ENCODE measurements at regions not wholly inside any gene's neighbourhood (a gene's known extent, or its start where the extent isn't known, plus 50 kb on each side); places are given as distances from the start of the nearest gene placed in this dataset.

- intact Hi-C loops (cut with micrococcal nuclease; ENCODE audit: unreplicated experiment): no loop called here
- peaks cover 34% of the 10 kb centered on the region for H3K27me3 ChIP-seq (replicated peaks; ENCODE audit: insufficient read depth, low read depth, low read length, poor library complexity)
- H3K27ac ChIP-seq (ENCODE audit: low read depth, low read length, poor library complexity, severe bottlenecking): no peak overlapping the region
- TF ChIP-seq CTCF (conservative IDR thresholded peaks at IDR 0.05; ENCODE audit: low read depth, low read length) (no peak), EZH2 (IDR thresholded peaks at IDR 0.05; ENCODE audit: borderline replicate concordance, low read depth, low read length, poor library complexity, severe bottlenecking) (no peak)
- H3K4me1 ChIP-seq (ENCODE audit: insufficient read depth, low read length, poor library complexity, severe bottlenecking): no peaks in the 10 kb centered on the region
- ChIA-PET CTCF (no interaction called here), POLR2A (ENCODE audit: low non-redundant PET) (no interaction called here)
- no peak overlapping the region for H3K4me3 ChIP-seq (ENCODE audit: low read depth, low read length, poor library complexity, severe bottlenecking)
- no peaks in the 10 kb centered on the region for H3K36me3 ChIP-seq (ENCODE audit: insufficient read depth, low read length, poor library complexity, severe bottlenecking)
- no peaks in the 10 kb centered on the region for H3K9me3 ChIP-seq (ENCODE audit: low read depth, low read length, poor library complexity, severe bottlenecking)
- no peak for DNase-seq (ENCODE audit: low spot score)
- BruUV-seq (replicated peaks): no TSS peak
Measured at GRCh38 chr10:131517781-131518180, 206.3 kb upstream of the TCERG1L start.

DNA sequence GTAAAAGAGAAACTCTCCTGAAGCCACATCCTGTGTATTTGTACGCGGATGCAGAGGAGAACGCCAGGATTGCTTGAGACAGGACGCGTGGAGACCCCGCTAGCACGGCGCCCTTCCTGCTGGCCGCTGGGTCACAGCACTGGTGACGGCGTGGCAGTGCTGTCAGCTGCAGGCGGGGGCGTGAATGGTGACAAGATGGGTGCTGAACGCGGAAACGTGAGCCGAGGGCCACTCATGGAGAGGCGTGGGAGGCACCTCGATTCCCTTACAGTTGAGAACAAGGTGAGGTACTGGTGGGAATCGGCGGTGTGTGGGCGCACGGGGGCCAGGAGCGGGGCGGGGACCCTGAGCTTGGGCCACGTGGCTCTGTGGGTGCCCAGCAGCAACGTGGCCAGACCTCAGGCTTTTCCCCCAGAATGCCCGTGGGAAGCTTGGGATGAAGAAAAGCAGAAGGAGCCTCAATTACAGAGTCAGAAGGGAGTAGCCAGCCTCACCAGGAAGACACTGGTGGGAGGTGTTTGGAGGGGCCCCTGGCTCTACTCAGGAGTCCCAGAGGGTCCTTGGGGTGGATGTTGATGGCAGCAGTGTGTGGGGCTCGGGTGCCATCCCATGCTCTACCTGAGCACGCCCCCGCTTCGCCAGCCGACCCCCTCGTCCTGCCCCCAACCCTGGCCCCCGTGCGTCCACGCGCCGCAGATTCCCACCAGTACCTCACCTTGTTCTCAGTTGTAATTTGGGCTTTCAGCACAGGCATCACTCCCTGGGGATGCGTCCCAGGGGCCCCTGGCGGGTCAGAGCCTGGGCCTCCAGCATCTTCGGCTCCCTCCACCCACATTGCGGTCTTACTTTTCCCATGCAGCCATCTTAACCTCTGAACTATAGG lies 208.4 kb upstream of the TCERG1L start:
- ChIA-PET CTCF (no interaction called here), POLR2A (ENCODE audit: low non-redundant PET) (no interaction called here)
- H3K4me1 ChIP-seq (ENCODE audit: insufficient read depth, low read length, poor library complexity, severe bottlenecking): no peaks in the 10 kb centered on the region
- H3K36me3 ChIP-seq (ENCODE audit: insufficient read depth, low read length, poor library complexity, severe bottlenecking): no peaks in the 10 kb centered on the region
- DNase-seq (ENCODE audit: low spot score): no peak
- BruUV-seq (replicated peaks): no TSS peak
- H3K27me3 ChIP-seq (replicated peaks; ENCODE audit: insufficient read depth, low read depth, low read length, poor library complexity): peaks cover 28% of the 10 kb centered on the region
- no peak for TF ChIP-seq CTCF (conservative IDR thresholded peaks at IDR 0.05; ENCODE audit: low read depth, low read length)
- TF ChIP-seq EZH2 (IDR thresholded peaks at IDR 0.05; ENCODE audit: borderline replicate concordance, low read depth, low read length, poor library complexity, severe bottlenecking): no peak
- H3K27ac ChIP-seq (ENCODE audit: low read depth, low read length, poor library complexity, severe bottlenecking): no peak overlapping the region
- H3K4me3 ChIP-seq (ENCODE audit: low read depth, low read length, poor library complexity, severe bottlenecking): no peak overlapping the region
- intact Hi-C loops (cut with micrococcal nuclease; ENCODE audit: unreplicated experiment): no loop called here
- no peaks in the 10 kb centered on the region for H3K9me3 ChIP-seq (ENCODE audit: low read depth, low read length, poor library complexity, severe bottlenecking)

DNA sequence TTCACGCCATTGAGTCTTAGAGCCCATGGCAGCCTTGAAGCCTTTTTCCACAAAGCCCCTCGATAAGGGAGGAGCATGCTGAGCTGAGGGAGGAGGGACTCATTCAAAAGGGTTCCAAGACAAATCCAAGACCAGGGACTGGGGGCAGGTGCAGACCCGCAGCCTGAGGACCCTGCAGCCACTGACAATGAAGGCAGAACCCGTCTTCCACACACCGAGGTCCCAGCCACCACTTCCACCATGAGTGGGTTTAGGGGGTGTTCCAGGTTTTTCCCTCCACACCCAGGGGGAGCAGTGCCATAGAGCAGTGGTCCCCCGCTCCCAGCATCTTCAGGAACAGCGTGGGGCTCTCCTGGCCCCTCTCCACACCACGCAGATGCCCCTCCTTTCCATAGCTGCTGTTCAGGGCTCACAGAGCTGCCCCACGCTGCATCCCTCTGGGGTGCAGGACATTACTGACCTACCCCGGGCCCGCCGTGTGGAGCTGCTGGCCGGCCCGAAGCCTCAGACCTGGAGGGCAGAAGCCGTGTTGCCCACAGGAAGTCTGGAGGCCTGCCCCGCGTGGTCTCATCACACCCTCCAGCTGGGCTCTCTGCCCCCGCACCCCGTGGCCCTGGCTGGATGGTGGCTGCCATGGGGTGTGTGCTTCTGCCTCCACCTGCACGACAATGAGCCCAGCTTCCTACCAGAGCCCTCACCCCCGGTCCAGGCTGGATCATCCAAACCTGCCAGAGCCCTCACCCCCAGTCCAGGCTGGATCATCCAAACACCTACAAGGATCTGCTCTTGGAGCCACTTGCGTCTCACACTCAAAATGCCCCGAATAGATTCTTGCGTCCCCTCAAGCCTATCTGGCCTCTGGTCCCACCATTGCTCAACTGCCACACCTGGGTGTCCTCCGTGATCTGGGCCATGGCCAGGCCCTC lies 220.0 kb upstream of the TCERG1L start:
- intact Hi-C loops (cut with micrococcal nuclease; ENCODE audit: unreplicated experiment): no loop called here
- Histone ChIP-seq H3K4me1 (ENCODE audit: insufficient read depth, low read length, poor library complexity, severe bottlenecking) (no peaks in the 10 kb centered on the region), H3K36me3 (ENCODE audit: insufficient read depth, low read length, poor library complexity, severe bottlenecking) (no peaks in the 10 kb centered on the region), H3K27ac (ENCODE audit: low read depth, low read length, poor library complexity, severe bottlenecking) (no peak overlapping the region), H3K9me3 (ENCODE audit: low read depth, low read length, poor library complexity, severe bottlenecking) (no peaks in the 10 kb centered on the region), H3K27me3 (replicated peaks; ENCODE audit: insufficient read depth, low read depth, low read length, poor library complexity) (no peaks in the 10 kb centered on the region), H3K4me3 (ENCODE audit: low read depth, low read length, poor library complexity, severe bottlenecking) (no peak overlapping the region)
- BruUV-seq (replicated peaks): no TSS peak
- ChIA-PET CTCF (no interaction called here), POLR2A (ENCODE audit: low non-redundant PET) (no interaction called here)
- TF ChIP-seq CTCF (conservative IDR thresholded peaks at IDR 0.05; ENCODE audit: low read depth, low read length): no peak
- TF ChIP-seq EZH2 (IDR thresholded peaks at IDR 0.05; ENCODE audit: borderline replicate concordance, low read depth, low read length, poor library complexity, severe bottlenecking): no peak
- no peak for DNase-seq (ENCODE audit: low spot score)
